ENCODE measurements at regions not wholly inside any gene's neighbourhood (a gene's known extent, or its start where the extent isn't known, plus 50 kb on each side); places are given as distances from the start of the nearest gene placed in this dataset.

DNA sequence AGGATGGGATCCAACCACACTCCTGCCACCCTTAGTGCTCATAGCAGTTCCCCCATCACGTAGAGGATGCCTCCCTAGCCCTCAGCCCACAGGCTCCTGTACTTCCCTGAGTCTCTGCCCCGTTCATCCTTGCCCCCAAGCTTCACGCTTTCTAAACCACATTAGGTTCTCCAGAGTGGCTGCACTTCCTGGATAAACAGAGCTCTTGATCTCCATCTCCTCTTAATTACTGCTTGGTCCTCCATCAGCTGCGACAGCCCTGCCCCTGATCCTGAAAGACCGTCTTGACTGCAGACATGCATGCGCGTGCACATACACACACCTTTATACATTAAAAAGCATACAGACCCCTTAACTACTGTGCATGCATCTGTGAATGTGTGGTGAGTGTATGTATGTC lies 530.0 kb downstream of the BCL11B start:
- CTCF ChIA-PET: interaction anchor here (1.1 kb wide), 1 partner anchor 11 kb away, joined by 3 read pairs; no protein-coding TSS in a partner anchor
- no peak for TF ChIP-seq CTCF (IDR thresholded peaks at IDR 0.05; ENCODE audit: control extremely low read depth, extremely low read depth, low read depth, missing control alignments)
- no peak for DNase-seq (ENCODE audit: extremely low spot score)
- POLR2A ChIA-PET: no interaction called here

DNA sequence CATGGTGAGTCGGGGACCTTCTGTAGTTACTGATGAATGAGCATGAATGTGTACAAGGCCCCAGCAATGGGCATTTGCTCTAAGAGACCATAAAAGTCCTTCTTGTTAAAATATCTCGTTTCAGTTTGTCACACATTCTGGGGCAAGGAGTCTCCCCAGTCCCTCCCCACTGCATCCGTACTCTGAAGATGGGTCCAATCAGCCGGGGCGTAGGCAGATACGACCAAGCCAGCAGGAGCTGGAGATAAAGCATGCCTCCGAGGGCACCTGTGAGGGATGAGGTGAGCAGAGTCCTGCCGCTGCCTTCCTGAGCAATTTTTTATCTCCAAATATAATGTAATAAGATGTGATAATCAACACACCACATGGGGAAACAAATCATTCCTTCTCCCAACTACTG lies 528.5 kb downstream of the BCL11B start:
- CTCF ChIA-PET: no interaction called here
- TF ChIP-seq CTCF (IDR thresholded peaks at IDR 0.05; ENCODE audit: control extremely low read depth, extremely low read depth, low read depth, missing control alignments): no peak
- no peak for DNase-seq (ENCODE audit: extremely low spot score)
- POLR2A ChIA-PET: no interaction called here

- TF ChIP-seq CTCF (IDR thresholded peaks at IDR 0.05; ENCODE audit: control extremely low read depth, extremely low read depth, low read depth, missing control alignments): no peak
- POLR2A ChIA-PET: no interaction called here
- CTCF ChIA-PET: no interaction called here
- no peak for DNase-seq (ENCODE audit: extremely low spot score)
Measured at GRCh38 chr14:98748966-98749365, 523.0 kb downstream of the BCL11B start.

GRCh38 chr14:98751110-98751509 lies 520.9 kb downstream of the BCL11B start:
- no peak for DNase-seq (ENCODE audit: extremely low spot score)
- POLR2A ChIA-PET: no interaction called here
- CTCF ChIA-PET: no interaction called here
- no peak for TF ChIP-seq CTCF (IDR thresholded peaks at IDR 0.05; ENCODE audit: control extremely low read depth, extremely low read depth, low read depth, missing control alignments)

- CTCF ChIA-PET: interaction anchor here (1.3 kb wide), 1 partner anchor 10 kb away, joined by 3 read pairs; no protein-coding TSS in a partner anchor
- POLR2A ChIA-PET: no interaction called here
- no peak for DNase-seq (ENCODE audit: extremely low spot score)
- no peak for TF ChIP-seq CTCF (IDR thresholded peaks at IDR 0.05; ENCODE audit: control extremely low read depth, extremely low read depth, low read depth, missing control alignments)
Measured at GRCh38 chr14:98752660-98753059, 519.3 kb downstream of the BCL11B start.

- POLR2A ChIA-PET: no interaction called here
- CTCF ChIA-PET: no interaction called here
- DNase-seq (ENCODE audit: extremely low spot score): no peak
Measured at GRCh38 chr14:98754343-98755020, 517.5 kb downstream of the BCL11B start.

More at GRCh38 chr14:98754343-98755020, 517.5 kb downstream of the BCL11B start:
- TF ChIP-seq CTCF (IDR thresholded peaks at IDR 0.05; ENCODE audit: control extremely low read depth, extremely low read depth, low read depth, missing control alignments): no peak
